ENCODE measurements at regions not wholly inside any gene's neighbourhood (a gene's known extent, or its start where the extent isn't known, plus 50 kb on each side); places are given as distances from the start of the nearest gene placed in this dataset.

DNA sequence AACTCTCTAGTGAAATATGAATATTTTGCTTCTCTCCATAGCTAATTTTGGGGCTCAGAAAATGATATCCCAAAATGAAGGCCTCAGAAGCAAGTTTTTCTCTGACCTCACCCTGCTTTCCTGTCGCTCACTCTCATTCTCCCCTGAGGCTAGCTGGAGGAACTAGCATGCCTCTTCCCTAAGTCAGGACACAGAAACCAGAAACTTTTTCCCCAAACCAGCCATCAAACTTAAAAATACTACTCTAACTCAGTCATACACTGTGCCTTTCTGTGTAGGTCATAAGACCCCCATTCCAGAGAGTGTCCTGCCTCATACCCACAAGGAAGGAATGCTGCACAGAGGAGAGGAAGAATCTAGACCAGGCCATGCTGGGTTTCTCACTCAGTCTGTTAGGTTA lies 329.6 kb downstream of the PCDH20 start:
- no peak for TF ChIP-seq ZFP30 (CRISPR knock-in tag; IDR thresholded peaks at IDR 0.05)
- TF ChIP-seq PPARA (CRISPR knock-in tag; IDR thresholded peaks at IDR 0.05; ENCODE audit: borderline replicate concordance), result no peak
- no peak for TF ChIP-seq PATZ1 (CRISPR knock-in tag; IDR thresholded peaks at IDR 0.05; ENCODE audit: borderline replicate concordance)
- no peak for TF ChIP-seq GLIS3 (CRISPR knock-in tag; IDR thresholded peaks at IDR 0.05)
- no peak for TF ChIP-seq ZNF565 (CRISPR knock-in tag; conservative IDR thresholded peaks at IDR 0.05; ENCODE audit: low read depth)
- no peak for TF ChIP-seq ZFP3 (CRISPR knock-in tag; IDR thresholded peaks at IDR 0.05)
- TF ChIP-seq ESRRG (CRISPR knock-in tag; IDR thresholded peaks at IDR 0.05), result no peak
- no peak for TF ChIP-seq TOX (CRISPR knock-in tag; IDR thresholded peaks at IDR 0.05; ENCODE audit: borderline replicate concordance)
- TF ChIP-seq TCF4 (CRISPR knock-in tag; IDR thresholded peaks at IDR 0.05; ENCODE audit: borderline replicate concordance), result no peak
- TF ChIP-seq RARB (CRISPR knock-in tag; IDR thresholded peaks at IDR 0.05), result no peak
- no peak for TF ChIP-seq CREB5 (CRISPR knock-in tag; IDR thresholded peaks at IDR 0.05; ENCODE audit: low read depth)
- no peak for TF ChIP-seq ZNF8 (CRISPR knock-in tag; IDR thresholded peaks at IDR 0.05)
- TF ChIP-seq CSRNP3 (CRISPR knock-in tag; IDR thresholded peaks at IDR 0.05), result no peak
- no peak for TF ChIP-seq ZC3H10 (CRISPR knock-in tag; IDR thresholded peaks at IDR 0.05)
- TF ChIP-seq CSDC2 (CRISPR knock-in tag; IDR thresholded peaks at IDR 0.05), result no peak
- no peak for TF ChIP-seq OSR1 (CRISPR knock-in tag; IDR thresholded peaks at IDR 0.05)
- no peak for TF ChIP-seq ISL1 (CRISPR knock-in tag; IDR thresholded peaks at IDR 0.05)
- no peak for TF ChIP-seq ARNTL (CRISPR knock-in tag; IDR thresholded peaks at IDR 0.05; ENCODE audit: borderline replicate concordance, low read depth)
- TF ChIP-seq ZNF70 (CRISPR knock-in tag; IDR thresholded peaks at IDR 0.05), result no peak
- ATAC-seq, result no peak

- TF ChIP-seq PPARA (CRISPR knock-in tag; IDR thresholded peaks at IDR 0.05; ENCODE audit: borderline replicate concordance) (no peak), ISL1 (CRISPR knock-in tag; IDR thresholded peaks at IDR 0.05) (peak; percentile 28; the same call in 1 of the 2 replicates)
- no peak for ATAC-seq
Observed at GRCh38 chr13:61084988-61085387, 330.7 kb downstream of the PCDH20 start.

- no peak for ATAC-seq
- TF ChIP-seq RARB (CRISPR knock-in tag; IDR thresholded peaks at IDR 0.05) (no peak), OSR1 (CRISPR knock-in tag; IDR thresholded peaks at IDR 0.05) (no peak), PATZ1 (CRISPR knock-in tag; IDR thresholded peaks at IDR 0.05; ENCODE audit: borderline replicate concordance) (no peak), ZC3H10 (CRISPR knock-in tag; IDR thresholded peaks at IDR 0.05) (no peak), ESRRG (CRISPR knock-in tag; IDR thresholded peaks at IDR 0.05) (no peak), BACH2 (CRISPR knock-in tag; IDR thresholded peaks at IDR 0.05; ENCODE audit: borderline replicate concordance) (no peak), ZNF70 (CRISPR knock-in tag; IDR thresholded peaks at IDR 0.05) (no peak), ZFP30 (CRISPR knock-in tag; IDR thresholded peaks at IDR 0.05) (no peak), ZNF565 (CRISPR knock-in tag; conservative IDR thresholded peaks at IDR 0.05; ENCODE audit: low read depth) (no peak)
- TF ChIP-seq, protein P1, sequence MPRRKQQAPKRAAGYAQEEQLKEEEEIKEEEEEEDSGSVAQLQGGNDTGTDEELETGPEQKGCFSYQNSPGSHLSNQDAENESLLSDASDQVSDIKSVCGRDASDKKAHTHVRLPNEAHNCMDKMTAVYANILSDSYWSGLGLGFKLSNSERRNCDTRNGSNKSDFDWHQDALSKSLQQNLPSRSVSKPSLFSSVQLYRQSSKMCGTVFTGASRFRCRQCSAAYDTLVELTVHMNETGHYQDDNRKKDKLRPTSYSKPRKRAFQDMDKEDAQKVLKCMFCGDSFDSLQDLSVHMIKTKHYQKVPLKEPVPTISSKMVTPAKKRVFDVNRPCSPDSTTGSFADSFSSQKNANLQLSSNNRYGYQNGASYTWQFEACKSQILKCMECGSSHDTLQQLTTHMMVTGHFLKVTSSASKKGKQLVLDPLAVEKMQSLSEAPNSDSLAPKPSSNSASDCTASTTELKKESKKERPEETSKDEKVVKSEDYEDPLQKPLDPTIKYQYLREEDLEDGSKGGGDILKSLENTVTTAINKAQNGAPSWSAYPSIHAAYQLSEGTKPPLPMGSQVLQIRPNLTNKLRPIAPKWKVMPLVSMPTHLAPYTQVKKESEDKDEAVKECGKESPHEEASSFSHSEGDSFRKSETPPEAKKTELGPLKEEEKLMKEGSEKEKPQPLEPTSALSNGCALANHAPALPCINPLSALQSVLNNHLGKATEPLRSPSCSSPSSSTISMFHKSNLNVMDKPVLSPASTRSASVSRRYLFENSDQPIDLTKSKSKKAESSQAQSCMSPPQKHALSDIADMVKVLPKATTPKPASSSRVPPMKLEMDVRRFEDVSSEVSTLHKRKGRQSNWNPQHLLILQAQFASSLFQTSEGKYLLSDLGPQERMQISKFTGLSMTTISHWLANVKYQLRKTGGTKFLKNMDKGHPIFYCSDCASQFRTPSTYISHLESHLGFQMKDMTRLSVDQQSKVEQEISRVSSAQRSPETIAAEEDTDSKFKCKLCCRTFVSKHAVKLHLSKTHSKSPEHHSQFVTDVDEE (CRISPR knock-in tag; IDR thresholded peaks at IDR 0.05), result no peak
Observed at GRCh38 chr13:61078976-61079770, 336.5 kb downstream of the PCDH20 start.

Measured in SK-N-SH treated with all-trans-retinoic acid at 6 μM for 48 hours (cell line).